Uterus (tissue), 2 donors: ENCODE measurements at regions not wholly inside any gene's neighbourhood (a gene's known extent, or its start where the extent isn't known, plus 50 kb on each side); places are given as distances from the start of the nearest gene placed in this dataset.

ENCODE experiments used
- POLR2A ChIP-seq, 2 donors: fragments of 450-650 bp; IDR thresholded peaks; one replicate each; pipeline ENCODE4 v1.6.1; 2016; ENCODE audit warnings: antibody characterized with exemption in 2 of 2, mild to moderate bottlenecking in 1 of 2, moderate library complexity in 1 of 2
- TF ChIP-seq, protein P1 (sequence below), 4 experiments: fragments of 200-600 bp in 2 of 4; fragments of 450-650 bp in 2 of 4; sonication (generic) in 2 of 4; IDR thresholded peaks; one replicate each; pipeline ENCODE4 v1.5.1; 2016 to 2019; ENCODE audit warnings: antibody characterized with exemption in 4 of 4, mild to moderate bottlenecking in 2 of 4, moderate library complexity in 1 of 4

GRCh38 chr1:96059276-96059675, 662.3 kb upstream of the PTBP2 start:
- TF ChIP-seq, protein P1, sequence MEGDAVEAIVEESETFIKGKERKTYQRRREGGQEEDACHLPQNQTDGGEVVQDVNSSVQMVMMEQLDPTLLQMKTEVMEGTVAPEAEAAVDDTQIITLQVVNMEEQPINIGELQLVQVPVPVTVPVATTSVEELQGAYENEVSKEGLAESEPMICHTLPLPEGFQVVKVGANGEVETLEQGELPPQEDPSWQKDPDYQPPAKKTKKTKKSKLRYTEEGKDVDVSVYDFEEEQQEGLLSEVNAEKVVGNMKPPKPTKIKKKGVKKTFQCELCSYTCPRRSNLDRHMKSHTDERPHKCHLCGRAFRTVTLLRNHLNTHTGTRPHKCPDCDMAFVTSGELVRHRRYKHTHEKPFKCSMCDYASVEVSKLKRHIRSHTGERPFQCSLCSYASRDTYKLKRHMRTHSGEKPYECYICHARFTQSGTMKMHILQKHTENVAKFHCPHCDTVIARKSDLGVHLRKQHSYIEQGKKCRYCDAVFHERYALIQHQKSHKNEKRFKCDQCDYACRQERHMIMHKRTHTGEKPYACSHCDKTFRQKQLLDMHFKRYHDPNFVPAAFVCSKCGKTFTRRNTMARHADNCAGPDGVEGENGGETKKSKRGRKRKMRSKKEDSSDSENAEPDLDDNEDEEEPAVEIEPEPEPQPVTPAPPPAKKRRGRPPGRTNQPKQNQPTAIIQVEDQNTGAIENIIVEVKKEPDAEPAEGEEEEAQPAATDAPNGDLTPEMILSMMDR (IDR thresholded peaks at IDR 0.05) = no peak
- no peak for TF ChIP-seq POLR2A (IDR thresholded peaks at IDR 0.05)
